Endodermal cell (in vitro differentiated cells): ENCODE measurements at regions not wholly inside any gene's neighbourhood (a gene's known extent, or its start where the extent isn't known, plus 50 kb on each side); places are given as distances from the start of the nearest gene placed in this dataset.

ENCODE experiments used
- DNase-seq: peaks from one replicate; pipeline ENCODE4 v3.0.0-alpha.2; 2017
- H3K27ac ChIP-seq: 2 replicates; pipeline ENCODE4 v1.5.1; 2013; ENCODE audit warnings: mild to moderate bottlenecking, low read depth, low read length, moderate library complexity
- H3K27me3 ChIP-seq: 2 replicates; pipeline ENCODE4 v1.6.1; 2013; ENCODE audit warnings: mild to moderate bottlenecking, low read length, moderate library complexity; ENCODE audit not compliant: insufficient read depth, control insufficient read depth, poor library complexity, severe bottlenecking
- H3K36me3 ChIP-seq: 2 replicates; pipeline ENCODE4 v1.7.0; 2013; ENCODE audit warnings: mild to moderate bottlenecking, low read length, moderate library complexity; ENCODE audit not compliant: control insufficient read depth, insufficient read depth
- H3K4me1 ChIP-seq: one replicate; pipeline ENCODE4 v1.7.0; 2013; ENCODE audit warnings: low read length; ENCODE audit not compliant: control insufficient read depth, insufficient read depth
- H3K4me3 ChIP-seq: 2 replicates; pipeline ENCODE4 v1.5.1; 2013; ENCODE audit warnings: mild to moderate bottlenecking, low read length, moderate library complexity
- H3K9ac ChIP-seq: 2 replicates; pipeline ENCODE4 v1.6.1; 2013; ENCODE audit warnings: mild to moderate bottlenecking, low read length, moderate library complexity; ENCODE audit not compliant: poor library complexity, severe bottlenecking; ENCODE audit errors: extremely low read depth
- H3K9me3 ChIP-seq: 2 replicates; pipeline ENCODE4 v1.6.1; 2013; ENCODE audit warnings: mild to moderate bottlenecking, low read length, moderate library complexity; ENCODE audit not compliant: control insufficient read depth
- H3K27ac Mint-ChIP-seq: 2 replicates; pipeline ENCODE4 v1.8.0; 2020; ENCODE audit warnings: mixed read lengths
- H3K27me3 Mint-ChIP-seq: 2 replicates; pipeline ENCODE4 v1.8.0; 2021; ENCODE audit warnings: mild to moderate bottlenecking, mixed read lengths; ENCODE audit not compliant: insufficient read depth
- H3K36me3 Mint-ChIP-seq: 2 replicates; pipeline ENCODE4 v1.8.0; 2020; ENCODE audit warnings: low read depth, mixed read lengths
- H3K4me1 Mint-ChIP-seq: 2 replicates; pipeline ENCODE4 v1.8.0; 2020; ENCODE audit warnings: mixed read lengths
- H3K4me3 Mint-ChIP-seq: 2 replicates; pipeline ENCODE4 v1.8.0; 2020; ENCODE audit warnings: mild to moderate bottlenecking, moderate library complexity, mixed read lengths
- H3K9me3 Mint-ChIP-seq: 2 replicates; pipeline ENCODE4 v1.8.0; 2020; ENCODE audit warnings: mild to moderate bottlenecking, mixed read lengths
- CTCF ChIP-seq: fragments of 200-600 bp; sonication (generic); conservative IDR thresholded peaks from 2 replicates; pipeline ENCODE4 v1.5.0; 2021; ENCODE audit warnings: antibody characterized with exemption, mild to moderate bottlenecking
- WGBS, 2 experiments: methylation state at CpG; one replicate each; pipeline versions ENCODE4 v1.1.5 to v1.1.7; 2013; ENCODE audit warnings: missing lambda C conversion rate in 2 of 2, mixed read lengths in 1 of 2; ENCODE audit not compliant: insufficient coverage in 1 of 2, insufficient read length in 1 of 2; 5-methylcytosine and 5-hydroxymethylcytosine counted together

DNA sequence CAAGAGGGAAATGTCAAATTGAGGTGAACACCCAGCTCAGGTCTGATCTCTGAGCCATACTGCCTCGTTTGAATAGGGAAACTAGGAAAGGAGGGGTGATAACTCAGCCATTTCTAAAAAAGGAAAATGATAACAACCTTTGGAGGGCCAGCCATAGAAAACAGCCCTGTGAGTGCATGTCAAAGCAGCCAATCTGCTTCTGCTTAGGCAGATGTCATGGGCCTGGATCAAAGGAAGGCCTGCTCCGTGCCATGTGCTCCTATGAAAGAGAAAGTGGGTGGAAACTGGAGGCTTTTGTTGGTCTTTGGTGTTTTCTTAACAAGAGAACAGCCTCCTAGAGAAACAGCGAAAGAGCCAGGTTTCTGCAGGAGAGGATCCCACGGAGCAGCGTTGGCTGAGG is 428.0 kb downstream of the DHX35 start:
- Histone ChIP-seq H3K4me1 (no peaks in the 10 kb centered on the region), H3K4me3 (no peak overlapping the region), H3K27me3 (no peaks in the 10 kb centered on the region), H3K27ac (no peak overlapping the region), H3K9ac (no peak overlapping the region), H3K9me3 (no peaks in the 10 kb centered on the region), H3K36me3 (no peaks in the 10 kb centered on the region)
- Mint-ChIP-seq H3K4me3 (no peak overlapping the region), H3K27me3 (no peaks in the 10 kb centered on the region), H3K27ac (no peak overlapping the region), H3K4me1 (no peaks in the 10 kb centered on the region), H3K9me3 (no peaks in the 10 kb centered on the region), H3K36me3 (no peaks in the 10 kb centered on the region)
- 82 to 85% methylated on average over 4 to 5 of the region's 5 CpGs for WGBS, 2 experiments
- DNase-seq = no peak
- no peak for TF ChIP-seq CTCF

DNA sequence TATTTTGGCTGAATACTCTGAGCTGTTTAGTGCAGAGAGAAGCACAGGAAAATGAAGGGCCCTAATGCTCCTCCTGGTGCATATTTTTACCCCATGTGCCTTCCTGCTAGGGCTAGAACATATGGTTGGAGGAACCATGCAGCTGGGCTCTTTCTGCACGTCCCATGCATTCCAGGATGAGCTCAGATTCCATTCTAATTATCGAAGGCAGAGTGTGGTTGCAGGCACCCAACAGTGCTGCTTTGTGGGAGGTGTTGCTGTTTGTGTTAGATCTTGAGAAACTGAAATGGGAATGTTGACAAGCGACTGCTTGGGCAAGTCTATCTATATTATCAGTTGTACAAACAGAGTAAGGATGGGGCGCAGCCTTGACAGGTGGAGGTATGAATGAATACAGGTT is 419.5 kb downstream of the DHX35 start:
- no peak overlapping the region for H3K4me3 ChIP-seq
- H3K4me1 Mint-ChIP-seq = peaks cover 11% of the 10 kb centered on the region
- DNase-seq = peak; percentile 55
- H3K9me3 ChIP-seq = no peaks in the 10 kb centered on the region
- H3K4me1 ChIP-seq = no peaks in the 10 kb centered on the region
- H3K27me3 ChIP-seq = no peaks in the 10 kb centered on the region
- WGBS, 2 experiments = 58 to 61% methylated on average over 4 of the region's 4 CpGs
- TF ChIP-seq CTCF = no peak
- no peaks in the 10 kb centered on the region for H3K36me3 ChIP-seq
- no peak overlapping the region for H3K27ac Mint-ChIP-seq
- no peaks in the 10 kb centered on the region for H3K9me3 Mint-ChIP-seq
- no peak overlapping the region for H3K4me3 Mint-ChIP-seq
- no peak overlapping the region for H3K9ac ChIP-seq
- peaks cover 2% of the 10 kb centered on the region for H3K27me3 Mint-ChIP-seq
- H3K27ac ChIP-seq = no peak overlapping the region
- no peaks in the 10 kb centered on the region for H3K36me3 Mint-ChIP-seq

DNA sequence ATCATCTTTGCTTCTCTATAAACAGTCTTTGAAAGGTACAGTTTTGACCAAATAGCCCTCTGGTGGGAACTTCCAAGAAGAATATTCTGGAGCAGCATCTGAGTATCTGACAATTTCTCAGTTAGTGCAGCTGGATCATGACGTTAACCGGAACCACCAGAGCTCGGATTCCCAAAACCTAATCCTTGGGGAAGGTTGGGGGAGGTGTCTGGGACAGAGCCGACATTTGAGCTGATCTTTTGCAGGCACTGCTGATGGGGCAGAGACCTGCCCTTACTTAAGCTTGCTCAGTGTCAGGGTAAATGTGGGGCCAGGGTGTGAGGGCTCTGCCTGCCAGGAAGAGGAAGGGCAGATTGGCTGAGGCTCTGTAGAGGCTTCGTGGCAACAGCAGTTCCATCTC is 416.6 kb downstream of the DHX35 start:
- H3K4me1 Mint-ChIP-seq = peaks cover 11% of the 10 kb centered on the region
- H3K9me3 ChIP-seq = no peaks in the 10 kb centered on the region
- no peak for DNase-seq
- no peaks in the 10 kb centered on the region for H3K36me3 ChIP-seq
- H3K4me3 ChIP-seq = no peak overlapping the region
- H3K9me3 Mint-ChIP-seq = no peaks in the 10 kb centered on the region
- no peaks in the 10 kb centered on the region for H3K36me3 Mint-ChIP-seq
- no peak overlapping the region for H3K9ac ChIP-seq
- H3K4me3 Mint-ChIP-seq = no peak overlapping the region
- 70 to 82% methylated on average over 5 of the region's 5 CpGs for WGBS, 2 experiments
- H3K27me3 ChIP-seq = peaks cover 11% of the 10 kb centered on the region
- peaks cover 11% of the 10 kb centered on the region for H3K27me3 Mint-ChIP-seq
- H3K27ac Mint-ChIP-seq = no peak overlapping the region
- TF ChIP-seq CTCF = no peak
- no peak overlapping the region for H3K27ac ChIP-seq
- H3K4me1 ChIP-seq = no peaks in the 10 kb centered on the region
